Stomach (tissue), 4 donors: ENCODE measurements at regions not wholly inside any gene's neighbourhood (a gene's known extent, or its start where the extent isn't known, plus 50 kb on each side); places are given as distances from the start of the nearest gene placed in this dataset.

Experiments
- CTCF ChIP-seq, 7 experiments: fragments of 450-650 bp in 4 of 7; fragments of 200-600 bp in 3 of 7; sonication (generic) in 3 of 7; IDR thresholded peaks; one replicate each; pipeline ENCODE4 v1.5.1; 2016 to 2019; ENCODE audit warnings: antibody characterized with exemption in 7 of 7, control low read depth in 2 of 7, mild to moderate bottlenecking in 1 of 7
- POLR2AphosphoS5 ChIP-seq, 3 donors: sonication (generic); formaldehyde crosslinking; IDR thresholded peaks; one replicate each; pipeline ENCODE4 v1.6.1; 2016; ENCODE audit warnings: antibody characterized with exemption in 3 of 3

GRCh38 chr17:14947671-14948070, 317.5 kb downstream of the PMP22 start:
- no peak for TF ChIP-seq CTCF (IDR thresholded peaks at IDR 0.05)
- TF ChIP-seq POLR2AphosphoS5 (IDR thresholded peaks at IDR 0.05): no peak
